Stomach (tissue), 4 donors: ENCODE measurements at regions not wholly inside any gene's neighbourhood (a gene's known extent, or its start where the extent isn't known, plus 50 kb on each side); places are given as distances from the start of the nearest gene placed in this dataset.

Source experiments
- EP300 ChIP-seq: sonication (generic); formaldehyde crosslinking; IDR thresholded peaks from one replicate; pipeline ENCODE4 v1.6.1; 2017; ENCODE audit warnings: antibody characterized with exemption
- TF ChIP-seq, protein P1 (sequence below), 7 experiments: fragments of 450-650 bp in 4 of 7; fragments of 200-600 bp in 3 of 7; sonication (generic) in 3 of 7; IDR thresholded peaks; one replicate each; pipeline ENCODE4 v1.5.1; 2016 to 2019; ENCODE audit warnings: antibody characterized with exemption in 7 of 7, control low read depth in 2 of 7, mild to moderate bottlenecking in 1 of 7

DNA sequence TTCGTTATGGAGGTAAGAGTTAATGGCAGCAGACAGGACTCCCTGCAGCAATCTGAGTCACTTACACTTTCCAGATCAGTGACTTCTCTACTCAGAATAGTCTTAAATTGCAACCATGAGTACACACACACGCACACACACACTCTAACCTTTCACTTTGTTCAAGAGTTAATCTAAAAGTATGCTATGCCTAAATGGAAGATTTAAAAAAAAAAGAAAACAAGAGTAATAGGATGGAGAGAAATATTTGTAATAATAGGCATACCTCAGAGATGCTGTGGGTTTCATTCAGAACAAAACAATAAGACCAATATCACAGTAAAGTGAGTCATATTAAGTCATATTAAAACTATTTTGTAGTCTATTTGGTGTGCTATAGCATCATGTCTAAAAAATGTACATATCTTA, 969.1 kb upstream of the PCDH10 start:
- TF ChIP-seq, protein P1, sequence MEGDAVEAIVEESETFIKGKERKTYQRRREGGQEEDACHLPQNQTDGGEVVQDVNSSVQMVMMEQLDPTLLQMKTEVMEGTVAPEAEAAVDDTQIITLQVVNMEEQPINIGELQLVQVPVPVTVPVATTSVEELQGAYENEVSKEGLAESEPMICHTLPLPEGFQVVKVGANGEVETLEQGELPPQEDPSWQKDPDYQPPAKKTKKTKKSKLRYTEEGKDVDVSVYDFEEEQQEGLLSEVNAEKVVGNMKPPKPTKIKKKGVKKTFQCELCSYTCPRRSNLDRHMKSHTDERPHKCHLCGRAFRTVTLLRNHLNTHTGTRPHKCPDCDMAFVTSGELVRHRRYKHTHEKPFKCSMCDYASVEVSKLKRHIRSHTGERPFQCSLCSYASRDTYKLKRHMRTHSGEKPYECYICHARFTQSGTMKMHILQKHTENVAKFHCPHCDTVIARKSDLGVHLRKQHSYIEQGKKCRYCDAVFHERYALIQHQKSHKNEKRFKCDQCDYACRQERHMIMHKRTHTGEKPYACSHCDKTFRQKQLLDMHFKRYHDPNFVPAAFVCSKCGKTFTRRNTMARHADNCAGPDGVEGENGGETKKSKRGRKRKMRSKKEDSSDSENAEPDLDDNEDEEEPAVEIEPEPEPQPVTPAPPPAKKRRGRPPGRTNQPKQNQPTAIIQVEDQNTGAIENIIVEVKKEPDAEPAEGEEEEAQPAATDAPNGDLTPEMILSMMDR (IDR thresholded peaks at IDR 0.05): no peak
- no peak for TF ChIP-seq EP300
